Neural progenitor cell (in vitro differentiated cells): ENCODE measurements at regions not wholly inside any gene's neighbourhood (a gene's known extent, or its start where the extent isn't known, plus 50 kb on each side); places are given as distances from the start of the nearest gene placed in this dataset.

Source experiments
- DNase-seq: peaks from one replicate; pipeline ENCODE4 v3.0.0-alpha.2; 2016; ENCODE audit warnings: low spot score
- H2AFZ ChIP-seq: fragments of 200-600 bp; sonication (generic); replicated peaks from 2 replicates; pipeline ENCODE4 v1.6.1; 2016; ENCODE audit warnings: antibody characterized with exemption
- H3F3A ChIP-seq: fragments of 200-600 bp; sonication (generic); 2 replicates; pipeline ENCODE4 v1.6.1; 2016; ENCODE audit warnings: antibody characterized with exemption, low read depth
- H3K27ac ChIP-seq: fragments of 200-600 bp; sonication (generic); 2 replicates; pipeline ENCODE4 v1.5.1; 2016; ENCODE audit warnings: mild to moderate bottlenecking
- H3K27me3 ChIP-seq: fragments of 200-600 bp; sonication (generic); 2 replicates; pipeline ENCODE4 v1.6.1; 2016; ENCODE audit warnings: mild to moderate bottlenecking, moderate library complexity
- H3K36me3 ChIP-seq: fragments of 200-600 bp; sonication (generic); 2 replicates; pipeline ENCODE4 v1.5.1; 2016
- H3K4me1 ChIP-seq: fragments of 200-600 bp; sonication (generic); 2 replicates; pipeline ENCODE4 v1.6.1; 2016; ENCODE audit warnings: mixed run types
- H3K4me2 ChIP-seq: fragments of 200-600 bp; sonication (generic); 2 replicates; pipeline ENCODE4 v1.6.1; 2016
- H3K4me3 ChIP-seq: fragments of 200-600 bp; sonication (generic); 2 replicates; pipeline ENCODE4 v1.5.1; 2016
- H3K79me2 ChIP-seq: fragments of 200-600 bp; sonication (generic); 2 replicates; pipeline ENCODE4 v1.6.1; 2016; ENCODE audit warnings: low read depth
- H3K9ac ChIP-seq: fragments of 200-600 bp; sonication (generic); 2 replicates; pipeline ENCODE4 v1.6.1; 2016
- H3K9me3 ChIP-seq: fragments of 200-600 bp; sonication (generic); 2 replicates; pipeline ENCODE4 v1.5.1; 2016; ENCODE audit warnings: low read depth
- H4K20me1 ChIP-seq: fragments of 200-600 bp; sonication (generic); 2 replicates; pipeline ENCODE4 v1.6.1; 2016; ENCODE audit warnings: low read depth
- H3K27ac Mint-ChIP-seq: 3 replicates; pipeline ENCODE4 v1.8.0; 2021; ENCODE audit warnings: mixed read lengths
- H3K27me3 Mint-ChIP-seq: 2 replicates; pipeline ENCODE4 v1.8.0; 2022; ENCODE audit warnings: low read depth, mild to moderate bottlenecking, inconsistent platforms, moderate library complexity, mixed read lengths; ENCODE audit not compliant: insufficient read depth
- H3K36me3 Mint-ChIP-seq: 3 replicates; pipeline ENCODE4 v1.8.0; 2021; ENCODE audit warnings: mixed read lengths
- H3K4me1 Mint-ChIP-seq: 3 replicates; pipeline ENCODE4 v1.8.0; 2021; ENCODE audit warnings: mixed read lengths
- H3K4me3 Mint-ChIP-seq: 3 replicates; pipeline ENCODE4 v1.8.0; 2021; ENCODE audit warnings: mild to moderate bottlenecking, moderate library complexity, mixed read lengths
- H3K9me3 Mint-ChIP-seq: 3 replicates; pipeline ENCODE4 v1.8.0; 2020; ENCODE audit warnings: mixed read lengths
- CTCF ChIP-seq: fragments of 200-600 bp; sonication (generic); IDR thresholded peaks from 2 replicates; pipeline ENCODE4 v1.5.1; 2017; ENCODE audit warnings: antibody characterized with exemption, mild to moderate bottlenecking
- EZH2 ChIP-seq: fragments of 200-600 bp; sonication (generic); IDR thresholded peaks from 2 replicates; pipeline ENCODE4 v1.6.1; 2017; ENCODE audit warnings: antibody characterized with exemption, mild to moderate bottlenecking, moderate library complexity
- EZH2phosphoT487 ChIP-seq: fragments of 200-600 bp; sonication (generic); IDR thresholded peaks from 2 replicates; pipeline ENCODE4 v1.6.1; 2017; ENCODE audit warnings: antibody characterized with exemption

- Histone ChIP-seq H2AFZ (no peak overlapping the region), H3K9ac (no peak overlapping the region), H3K36me3 (no peaks in the 10 kb centered on the region), H3K27me3 (no peaks in the 10 kb centered on the region), H3K9me3 (no peaks in the 10 kb centered on the region), H3F3A (no peaks in the 10 kb centered on the region), H3K79me2 (peaks cover 95% of the 10 kb centered on the region), H3K4me2 (no peak overlapping the region), H3K27ac (no peak overlapping the region), H4K20me1 (peaks cover 17% of the 10 kb centered on the region), H3K4me1 (no peaks in the 10 kb centered on the region), H3K4me3 (no peak overlapping the region)
- Mint-ChIP-seq H3K36me3 (peaks cover 63% of the 10 kb centered on the region), H3K27me3 (peaks cover 8% of the 10 kb centered on the region), H3K4me3 (no peak overlapping the region), H3K27ac (no peak overlapping the region), H3K9me3 (peaks cover 37% of the 10 kb centered on the region), H3K4me1 (peaks cover 6% of the 10 kb centered on the region)
- TF ChIP-seq EZH2phosphoT487 (no peak), CTCF (no peak), EZH2 (no peak)
- DNase-seq = no peak
Observed at GRCh38 chr6:21678990-21679389, 85.4 kb downstream of the SOX4 start.

- Histone ChIP-seq H3K4me3 (no peak overlapping the region), H3K9me3 (no peaks in the 10 kb centered on the region), H3K27me3 (no peaks in the 10 kb centered on the region), H3K4me2 (no peak overlapping the region), H3K27ac (no peak overlapping the region), H3K36me3 (peaks cover 3% of the 10 kb centered on the region), H2AFZ (no peak overlapping the region), H3K79me2 (peaks cover 95% of the 10 kb centered on the region), H3F3A (no peaks in the 10 kb centered on the region), H4K20me1 (peaks cover 17% of the 10 kb centered on the region), H3K4me1 (no peaks in the 10 kb centered on the region), H3K9ac (no peak overlapping the region)
- Mint-ChIP-seq H3K4me3 (no peak overlapping the region), H3K36me3 (peaks cover 64% of the 10 kb centered on the region), H3K4me1 (peaks cover 2% of the 10 kb centered on the region), H3K27ac (no peak overlapping the region), H3K9me3 (peaks cover 35% of the 10 kb centered on the region), H3K27me3 (peaks cover 9% of the 10 kb centered on the region)
- DNase-seq = no peak
- no peak for TF ChIP-seq EZH2phosphoT487
- TF ChIP-seq CTCF = no peak
- no peak for TF ChIP-seq EZH2
Observed at GRCh38 chr6:21679761-21680265, 86.3 kb downstream of the SOX4 start.

DNA sequence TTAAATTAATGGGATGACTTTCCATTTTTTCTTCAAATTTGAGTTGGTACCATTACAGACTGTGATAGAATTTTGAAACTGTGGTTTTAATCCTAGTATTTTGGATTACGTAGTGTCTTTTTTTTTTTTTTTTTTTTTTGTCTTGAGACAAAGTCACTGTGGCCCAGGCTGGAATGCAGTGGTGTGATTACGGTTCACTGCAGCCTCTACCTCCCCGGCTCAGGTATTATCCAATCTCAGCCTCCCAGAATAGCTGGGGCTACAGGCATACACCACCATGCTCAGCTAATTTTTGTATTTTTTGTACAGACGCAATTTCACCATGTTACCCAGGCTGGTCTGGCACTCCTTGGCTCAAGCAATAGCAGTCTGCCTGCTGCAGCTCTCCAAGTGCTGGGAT is 87.1 kb downstream of the SOX4 start:
- peaks cover 2% of the 10 kb centered on the region for H3K4me1 Mint-ChIP-seq
- peaks cover 11% of the 10 kb centered on the region for H3K27me3 Mint-ChIP-seq
- H3K9me3 Mint-ChIP-seq = peaks cover 39% of the 10 kb centered on the region
- DNase-seq = no peak
- peaks cover 6% of the 10 kb centered on the region for H3K36me3 ChIP-seq
- peaks cover 95% of the 10 kb centered on the region for H3K79me2 ChIP-seq
- peaks cover 68% of the 10 kb centered on the region for H3K36me3 Mint-ChIP-seq
- H3K27ac Mint-ChIP-seq = no peak overlapping the region
- H3K4me2 ChIP-seq = no peak overlapping the region
- H4K20me1 ChIP-seq = peaks cover 17% of the 10 kb centered on the region
- no peaks in the 10 kb centered on the region for H3F3A ChIP-seq
- H3K27me3 ChIP-seq = no peaks in the 10 kb centered on the region
- H3K4me1 ChIP-seq = no peaks in the 10 kb centered on the region
- H3K4me3 ChIP-seq = no peak overlapping the region
- no peak overlapping the region for H3K4me3 Mint-ChIP-seq
- no peak overlapping the region for H3K9ac ChIP-seq
- no peaks in the 10 kb centered on the region for H3K9me3 ChIP-seq
- no peak overlapping the region for H2AFZ ChIP-seq
- no peak overlapping the region for H3K27ac ChIP-seq
- no peak for TF ChIP-seq EZH2phosphoT487
- no peak for TF ChIP-seq EZH2
- no peak for TF ChIP-seq CTCF
